AG09319 (cell line): ENCODE measurements at regions not wholly inside any gene's neighbourhood (a gene's known extent, or its start where the extent isn't known, plus 50 kb on each side); places are given as distances from the start of the nearest gene placed in this dataset.

Experiments used
- DNase-seq: peaks from one replicate; pipeline ENCODE4 v3.0.0-alpha.2; 2010; ENCODE audit warnings: low read depth; ENCODE audit errors: extremely low read depth
- CTCF ChIP-seq: IDR thresholded peaks from 2 replicates; pipeline ENCODE4 v1.5.1; 2011; ENCODE audit warnings: low read depth, mild to moderate bottlenecking, inconsistent platforms, low read length, moderate library complexity

DNA sequence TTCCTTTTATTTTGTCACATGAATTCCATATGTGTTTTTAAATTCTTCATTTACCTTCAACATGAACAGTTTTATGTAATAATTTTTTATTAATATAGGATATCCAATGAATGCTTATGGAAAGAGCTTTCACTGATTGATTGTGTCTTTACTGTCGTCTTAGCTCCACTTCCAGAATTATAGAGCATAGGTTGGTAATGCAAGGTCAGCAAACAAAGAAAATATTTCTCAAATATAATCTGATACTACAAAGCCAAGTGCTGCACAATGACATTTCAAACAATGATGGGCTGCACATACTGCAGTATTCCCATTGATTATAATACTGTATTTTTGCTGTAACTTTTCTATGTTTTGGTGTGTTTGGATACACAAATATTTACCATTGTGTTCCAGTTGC lies 275.7 kb upstream of the RSPO3 start:
- no peak for DNase-seq
- TF ChIP-seq CTCF, result no peak

DNA sequence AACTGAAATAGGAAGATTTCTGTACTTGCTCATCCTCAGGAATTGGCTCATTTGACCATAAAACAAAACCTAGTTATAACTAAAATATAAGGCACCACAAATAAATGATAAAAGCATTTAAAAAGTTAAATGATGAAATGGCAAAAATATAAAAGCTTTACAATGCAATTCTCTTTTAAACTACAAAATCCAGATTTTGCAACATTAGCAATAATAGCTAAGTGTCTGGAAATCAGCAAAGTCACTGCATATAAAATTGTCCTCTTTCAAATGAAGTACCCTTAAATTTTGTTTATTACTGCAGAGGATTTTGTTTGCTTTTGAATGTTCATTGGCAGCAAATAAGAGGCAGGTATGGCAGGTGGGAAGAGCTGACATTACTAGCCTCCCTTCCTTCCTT lies 270.4 kb upstream of the RSPO3 start:
- no peak for TF ChIP-seq CTCF
- DNase-seq, result no peak

GRCh38 chr6:126867641-126868040 lies 250.8 kb upstream of the RSPO3 start:
- no peak for TF ChIP-seq CTCF
- no peak for DNase-seq

- no peak for DNase-seq
- TF ChIP-seq CTCF, result no peak
Observed at GRCh38 chr6:126873351-126873750, 245.1 kb upstream of the RSPO3 start.

GRCh38 chr6:126873791-126874190 lies 244.7 kb upstream of the RSPO3 start:
- no peak for DNase-seq
- TF ChIP-seq CTCF, result no peak

- no peak for DNase-seq
- no peak for TF ChIP-seq CTCF
Observed at GRCh38 chr6:126876446-126876845, 242.0 kb upstream of the RSPO3 start.

DNA sequence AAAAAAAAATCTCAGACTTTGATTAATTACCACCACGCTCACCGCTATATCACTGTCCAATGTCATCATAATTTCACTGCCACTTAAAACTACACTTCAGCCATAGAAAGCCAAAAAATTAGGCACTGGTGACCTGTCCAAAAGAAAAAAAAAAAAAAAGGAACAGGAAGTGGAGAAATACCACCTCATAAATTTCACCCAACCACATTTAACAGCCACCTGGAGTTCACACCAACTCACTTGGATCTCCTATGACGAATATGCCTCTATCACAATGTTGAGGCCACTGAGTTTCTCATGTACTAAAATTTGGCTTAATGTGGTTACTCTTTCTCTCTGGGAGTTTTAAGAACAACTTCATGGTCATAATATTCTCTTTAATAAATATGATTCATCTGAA lies 237.5 kb upstream of the RSPO3 start:
- no peak for DNase-seq
- TF ChIP-seq CTCF, result no peak
